NCI-H1105 treated with DMSO at 0.1 percent for 48 hours (cell line): ENCODE measurements at regions not wholly inside any gene's neighbourhood (a gene's known extent, or its start where the extent isn't known, plus 50 kb on each side); places are given as distances from the start of the nearest gene placed in this dataset.
A peak's percentile ranks its signal among the peaks of the same experiment; 100 is the strongest.

Source experiments
- DNase-seq: peaks from one replicate; lab custom pipeline; 2025; lab: John Stamatoyannopoulos, UW

DNA sequence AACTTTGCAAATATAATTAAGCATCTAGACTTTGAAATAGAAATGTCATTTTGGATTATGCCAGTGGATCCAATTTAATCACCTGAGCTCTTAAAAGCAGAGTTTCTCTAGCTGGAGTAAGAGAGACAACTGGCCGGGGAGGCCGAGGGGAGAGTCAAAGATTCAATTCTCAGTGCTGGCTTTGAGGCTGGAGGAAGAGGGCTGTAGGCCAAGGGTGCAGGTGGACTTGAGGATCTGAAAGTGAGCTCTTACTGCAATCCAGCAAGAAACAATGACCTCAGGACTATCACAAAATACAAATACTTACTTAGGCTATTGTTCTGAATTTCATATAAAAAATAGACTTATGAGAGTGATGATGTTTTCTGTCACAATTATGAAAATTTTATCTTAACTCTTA, 814.5 kb downstream of the CBLN2 start:
- no peak for DNase-seq

GRCh38 chr18:71727909-71728308, 816.2 kb downstream of the CBLN2 start:
- no peak for DNase-seq

GRCh38 chr18:71725256-71725655, 818.9 kb downstream of the CBLN2 start:
- no peak for DNase-seq

DNA sequence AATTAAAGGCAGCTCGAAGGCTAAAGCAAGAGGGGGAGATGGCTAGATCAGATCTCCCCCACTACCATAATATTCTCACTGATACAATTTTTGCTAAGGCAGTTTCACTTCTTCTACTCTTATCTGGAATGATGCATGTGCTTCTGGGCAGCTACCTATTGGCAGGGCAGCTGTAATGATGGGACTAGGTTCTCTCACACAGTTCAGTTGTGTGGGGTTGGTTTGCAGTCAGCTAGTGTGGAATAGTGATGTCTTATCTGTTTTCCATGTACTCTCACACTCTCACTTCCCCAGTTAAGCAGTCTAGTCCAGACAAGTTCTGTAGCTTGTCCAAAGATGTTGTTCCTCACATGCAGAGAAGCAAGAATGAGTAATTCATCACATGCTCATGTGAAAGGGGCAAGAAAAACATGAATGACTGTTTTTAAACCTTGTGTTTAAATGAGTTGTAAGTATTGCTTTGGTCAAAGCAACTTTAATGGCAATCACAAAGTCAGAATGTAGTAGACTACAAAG, 836.1 kb downstream of the CBLN2 start:
- no peak for DNase-seq

GRCh38 chr18:71707400-71707799, 836.7 kb downstream of the CBLN2 start:
- DNase-seq, result no peak

DNA sequence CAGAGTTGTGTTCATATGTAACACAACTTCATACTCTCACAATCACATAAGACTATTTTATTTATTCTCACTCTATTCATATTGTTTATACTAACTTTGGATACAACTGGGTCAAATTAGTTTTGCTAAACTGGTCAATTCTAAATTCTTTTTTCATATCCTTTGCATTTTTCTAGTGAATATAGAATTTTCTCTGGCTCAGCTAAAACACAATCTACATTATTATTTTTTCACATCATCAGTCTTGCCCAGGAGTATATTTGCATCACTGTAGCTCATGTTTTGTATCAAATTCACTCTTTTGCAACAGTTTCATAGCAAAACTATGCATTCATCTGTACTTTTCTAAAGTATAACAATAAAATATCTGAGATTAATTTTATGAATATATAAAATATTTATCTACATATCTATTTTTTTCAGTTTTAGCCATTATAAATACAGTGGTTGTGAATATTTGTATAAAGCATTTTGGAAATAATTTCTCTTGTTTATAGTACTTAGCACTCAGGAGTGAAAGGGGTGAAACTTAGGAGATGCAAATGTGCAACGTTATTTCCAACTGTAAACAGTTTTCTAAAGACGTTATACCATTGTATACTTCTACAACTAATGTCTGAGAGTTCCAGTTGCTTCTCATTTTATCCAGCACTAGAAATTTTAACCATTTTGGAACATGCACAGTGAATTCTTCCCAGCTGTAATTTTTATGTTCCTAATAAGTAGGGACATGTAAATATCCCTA, 854.6 kb downstream of the CBLN2 start:
- DNase-seq, result no peak

- DNase-seq, result no peak
These were observed 861.6 kb downstream of the CBLN2 start for GRCh38 chr18:71682591-71682990.

DNA sequence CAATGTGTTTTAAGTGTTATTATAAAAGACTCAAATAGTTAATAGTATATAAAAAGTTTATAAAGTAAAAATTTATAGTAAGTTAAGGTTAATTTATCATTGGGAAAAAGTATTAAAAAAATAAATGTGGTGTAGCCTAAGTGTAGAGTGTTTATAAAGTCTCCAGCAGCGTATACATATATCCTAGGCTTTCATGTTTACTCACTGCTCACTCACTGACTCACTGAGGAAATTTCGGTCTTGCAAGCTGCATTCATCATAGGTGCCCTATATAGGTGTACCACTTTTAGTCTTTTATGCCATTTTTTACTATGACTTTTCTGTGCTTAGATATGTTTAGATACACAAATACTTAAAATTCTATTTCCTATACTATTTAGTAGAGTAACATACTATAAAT, 866.0 kb downstream of the CBLN2 start:
- no peak for DNase-seq

- no peak for DNase-seq
These were observed 870.2 kb downstream of the CBLN2 start for GRCh38 chr18:71673954-71674353.

DNA sequence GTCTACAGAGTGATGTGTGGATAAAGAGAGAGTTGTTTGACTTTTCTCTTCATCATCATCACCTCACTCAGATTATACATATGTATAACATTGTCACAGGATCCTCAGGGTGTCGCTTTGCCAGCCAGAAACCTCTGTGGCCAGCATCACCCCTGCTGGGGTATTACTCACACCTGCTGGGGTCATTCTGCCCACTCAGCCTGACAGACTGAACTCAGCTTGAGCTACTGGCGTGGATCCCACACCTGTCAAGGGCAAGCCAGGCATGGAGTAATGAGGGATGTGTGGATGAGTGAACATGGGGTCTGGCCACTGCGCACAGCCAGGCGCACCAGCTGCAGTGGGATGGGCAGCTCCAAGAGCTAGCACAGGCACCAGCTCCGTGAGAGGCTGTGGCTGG, 870.6 kb downstream of the CBLN2 start:
- no peak for DNase-seq

- no peak for DNase-seq
These were observed 877.7 kb downstream of the CBLN2 start for GRCh38 chr18:71666481-71666880.

GRCh38 chr18:71665131-71665530, 879.0 kb downstream of the CBLN2 start:
- no peak for DNase-seq

DNA sequence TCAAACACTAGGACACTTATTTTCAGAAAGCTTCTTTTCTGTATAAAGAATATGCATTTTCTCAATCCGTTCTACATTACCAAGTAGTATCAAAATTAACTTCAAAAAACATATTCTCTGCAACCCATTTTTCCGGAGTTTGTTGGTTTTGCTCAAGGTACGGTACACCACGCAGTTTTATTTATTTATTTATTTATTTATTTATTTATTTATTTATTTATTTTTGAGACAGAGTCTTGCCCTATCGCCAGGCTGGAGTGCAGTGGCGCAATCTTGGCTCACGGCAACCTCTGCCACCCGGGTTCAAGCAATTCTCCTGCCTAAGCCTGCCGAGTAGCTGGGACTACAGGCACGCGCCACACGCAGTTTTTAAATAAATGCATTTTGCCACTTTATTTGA, 900.3 kb downstream of the CBLN2 start:
- no peak for DNase-seq

GRCh38 chr18:71630696-71631095, 913.4 kb downstream of the CBLN2 start:
- no peak for DNase-seq

GRCh38 chr18:71625556-71626090, 918.5 kb downstream of the CBLN2 start:
- no peak for DNase-seq

DNA sequence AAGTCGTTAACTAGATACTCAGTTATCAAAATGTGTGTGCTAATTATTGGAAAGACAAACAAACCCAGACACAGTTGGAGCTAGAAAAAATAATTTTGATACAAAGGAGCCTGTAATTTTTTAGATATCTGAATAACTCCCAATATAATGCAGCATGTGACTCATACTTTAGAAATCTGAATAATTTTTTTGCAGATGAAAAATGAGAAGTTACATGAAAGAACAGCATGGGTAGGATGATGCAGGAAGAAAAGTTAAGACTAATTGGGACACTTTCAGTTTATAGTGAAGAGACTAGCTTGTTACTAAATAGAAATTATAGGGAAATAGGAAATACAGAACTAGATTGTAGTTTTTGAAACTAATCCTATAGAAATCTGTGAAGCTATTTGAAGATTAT, 945.8 kb downstream of the CBLN2 start:
- DNase-seq, result no peak

- DNase-seq, result no peak
These were observed 946.9 kb downstream of the CBLN2 start for GRCh38 chr18:71597219-71597618.

DNA sequence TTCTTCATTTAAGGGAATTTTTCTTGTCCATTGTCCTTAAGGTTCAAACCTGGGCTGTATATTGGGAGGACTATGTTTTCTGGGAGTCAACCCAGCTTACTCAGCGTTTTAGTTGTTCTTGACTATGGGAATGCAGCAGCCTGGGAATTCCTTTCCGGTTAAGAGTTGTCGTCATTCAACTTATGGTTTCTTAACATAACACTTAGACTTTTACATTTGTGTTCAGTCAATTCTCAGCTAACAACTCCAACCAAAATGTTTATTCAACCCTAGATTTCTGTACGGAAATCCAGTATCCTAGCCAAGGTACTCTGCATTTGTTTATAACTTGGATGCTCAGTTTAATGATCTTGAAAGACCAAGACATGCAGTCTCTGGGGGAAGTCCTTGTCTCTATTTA, 960.9 kb downstream of the CBLN2 start:
- DNase-seq, result no peak

DNA sequence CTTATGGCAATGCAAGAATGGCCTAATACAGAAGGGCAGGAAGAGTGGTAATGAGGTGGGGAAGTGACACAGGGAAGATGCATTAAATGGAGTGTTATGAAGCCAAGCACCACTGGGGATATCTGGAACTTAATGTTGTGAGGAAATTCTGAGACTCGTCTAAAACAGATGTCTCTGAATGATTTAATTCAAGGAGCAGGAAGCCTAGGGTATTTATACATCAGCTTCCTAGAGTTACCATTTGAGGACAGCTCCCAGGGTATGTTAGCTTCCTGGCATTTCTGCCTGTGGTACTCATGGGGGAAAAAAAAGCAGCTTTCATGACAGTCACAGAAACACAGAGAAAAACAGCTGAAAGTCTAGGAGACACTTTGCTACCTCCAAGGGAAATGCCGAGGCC, 989.5 kb downstream of the CBLN2 start:
- DNase-seq, result no peak

DNA sequence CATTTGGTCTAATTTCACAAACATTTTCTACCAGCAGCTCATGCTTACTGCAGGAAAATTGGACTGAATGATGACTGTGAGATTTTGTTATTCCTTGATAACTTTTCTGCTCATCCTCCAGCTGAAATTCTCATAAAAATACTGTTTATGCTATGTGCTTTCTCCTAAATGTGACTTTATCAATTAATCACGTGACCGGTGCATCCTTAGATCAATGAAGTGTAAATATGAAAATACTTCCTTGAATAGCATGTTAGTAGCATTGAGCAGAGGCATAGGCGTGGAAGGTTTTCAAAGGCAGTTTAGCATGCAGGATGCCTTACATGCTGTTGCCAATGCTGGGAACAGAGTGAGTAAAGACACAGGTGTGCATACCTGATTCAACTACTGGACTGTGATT, 1002.5 kb downstream of the CBLN2 start:
- no peak for DNase-seq

- DNase-seq, result peak; percentile 63
These were observed 1014.3 kb downstream of the CBLN2 start for GRCh38 chr18:71529703-71530303.

- no peak for DNase-seq
These were observed 1020.4 kb downstream of the CBLN2 start for GRCh38 chr18:71523483-71524435.
